Thoracic aorta (tissue), 2 donors: ENCODE measurements at regions not wholly inside any gene's neighbourhood (a gene's known extent, or its start where the extent isn't known, plus 50 kb on each side); places are given as distances from the start of the nearest gene placed in this dataset.
A peak's percentile ranks its signal among the peaks of the same experiment; 100 is the strongest.

Source experiments
- ATAC-seq: fragments of 150-250 bp; one replicate; pipeline ENCODE4 v1.8.0; 2017; ENCODE audit warnings: low read depth; ENCODE audit not compliant: insufficient number of reproducible peaks, low FRiP score
- DNase-seq: peaks from one replicate; pipeline ENCODE4 v3.0.0-alpha.2; 2020; ENCODE audit warnings: low spot score
- H3K27ac ChIP-seq, 2 donors: fragments of 200-600 bp; sonication (generic); 1 replicate in 1 of 2; 2 replicates in 1 of 2; pipeline ENCODE4 v1.5.1; 2016; ENCODE audit warnings: mild to moderate bottlenecking in 2 of 2, moderate library complexity in 2 of 2
- H3K27me3 ChIP-seq: fragments of 200-600 bp; sonication (generic); replicated peaks from 2 replicates; pipeline ENCODE4 v1.6.0; 2016; ENCODE audit warnings: mild to moderate bottlenecking; ENCODE audit not compliant: insufficient read depth
- H3K36me3 ChIP-seq: fragments of 200-600 bp; sonication (generic); one replicate; pipeline ENCODE4 v1.5.1; 2016
- H3K4me1 ChIP-seq, 2 donors: fragments of 200-600 bp; sonication (generic); 1 replicate in 1 of 2; 2 replicates in 1 of 2; pipeline versions ENCODE4 v1.5.1 to v1.6.0; 2016; ENCODE audit warnings: low read depth in 2 of 2, mild to moderate bottlenecking in 1 of 2; ENCODE audit not compliant: control insufficient read depth in 1 of 2
- H3K4me3 ChIP-seq: fragments of 200-600 bp; sonication (generic); 2 replicates; pipeline ENCODE4 v1.5.1; 2016; ENCODE audit warnings: mild to moderate bottlenecking
- H3K9me3 ChIP-seq: fragments of 200-600 bp; sonication (generic); 2 replicates; pipeline ENCODE4 v1.5.1; 2016
- TF ChIP-seq, protein P1 (sequence below): fragments of 200-600 bp; sonication (generic); IDR thresholded peaks from one replicate; pipeline ENCODE4 v1.5.1; 2019; ENCODE audit warnings: antibody characterized with exemption

DNA sequence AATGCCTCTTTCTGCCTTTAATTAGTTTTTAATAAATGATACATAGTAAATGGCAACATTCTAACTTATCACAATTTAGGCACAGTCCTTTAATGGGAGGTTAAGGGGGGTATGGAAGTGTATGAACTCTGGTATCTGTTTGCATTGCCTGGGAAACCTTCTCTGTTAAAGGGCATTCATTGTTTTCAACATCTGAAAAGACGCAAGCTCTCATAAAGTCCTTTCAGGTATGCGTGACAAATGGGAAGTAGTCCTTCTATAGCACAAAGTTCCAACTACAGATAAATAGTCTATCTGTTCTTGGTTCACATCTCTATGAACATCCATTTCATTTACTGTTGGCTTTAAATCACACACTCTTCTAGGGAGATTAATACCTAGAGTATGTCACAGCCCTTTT, 298.0 kb upstream of the PMFBP1 start:
- H3K9me3 ChIP-seq = no peaks in the 10 kb centered on the region
- TF ChIP-seq, protein P1, sequence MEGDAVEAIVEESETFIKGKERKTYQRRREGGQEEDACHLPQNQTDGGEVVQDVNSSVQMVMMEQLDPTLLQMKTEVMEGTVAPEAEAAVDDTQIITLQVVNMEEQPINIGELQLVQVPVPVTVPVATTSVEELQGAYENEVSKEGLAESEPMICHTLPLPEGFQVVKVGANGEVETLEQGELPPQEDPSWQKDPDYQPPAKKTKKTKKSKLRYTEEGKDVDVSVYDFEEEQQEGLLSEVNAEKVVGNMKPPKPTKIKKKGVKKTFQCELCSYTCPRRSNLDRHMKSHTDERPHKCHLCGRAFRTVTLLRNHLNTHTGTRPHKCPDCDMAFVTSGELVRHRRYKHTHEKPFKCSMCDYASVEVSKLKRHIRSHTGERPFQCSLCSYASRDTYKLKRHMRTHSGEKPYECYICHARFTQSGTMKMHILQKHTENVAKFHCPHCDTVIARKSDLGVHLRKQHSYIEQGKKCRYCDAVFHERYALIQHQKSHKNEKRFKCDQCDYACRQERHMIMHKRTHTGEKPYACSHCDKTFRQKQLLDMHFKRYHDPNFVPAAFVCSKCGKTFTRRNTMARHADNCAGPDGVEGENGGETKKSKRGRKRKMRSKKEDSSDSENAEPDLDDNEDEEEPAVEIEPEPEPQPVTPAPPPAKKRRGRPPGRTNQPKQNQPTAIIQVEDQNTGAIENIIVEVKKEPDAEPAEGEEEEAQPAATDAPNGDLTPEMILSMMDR = no peak
- no peak for DNase-seq
- no peak for ATAC-seq
- no peaks in the 10 kb centered on the region for H3K36me3 ChIP-seq
- no peaks in the 10 kb centered on the region for H3K27me3 ChIP-seq
- H3K27ac ChIP-seq = no peak overlapping the region
- no peak overlapping the region for H3K4me3 ChIP-seq
- H3K4me1 ChIP-seq = no peaks in the 10 kb centered on the region

DNA sequence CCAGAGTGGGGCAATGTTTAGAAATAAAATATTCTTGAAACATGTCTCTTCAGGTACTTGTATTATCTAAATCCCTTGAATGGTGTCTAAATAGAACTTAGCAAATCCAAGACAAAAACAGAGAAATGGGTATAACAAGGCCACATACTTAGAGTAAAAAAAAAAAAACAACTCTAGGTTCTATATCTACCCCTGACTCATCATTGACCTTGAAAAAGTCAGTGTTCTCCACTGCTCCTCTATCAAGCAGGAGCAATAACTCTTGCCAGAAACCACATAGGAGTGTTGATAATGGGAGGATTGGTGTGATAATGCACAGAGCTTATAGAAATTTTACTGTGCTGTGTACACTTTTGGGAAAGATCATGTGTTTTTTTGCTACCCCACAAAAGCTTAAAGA, 296.6 kb upstream of the PMFBP1 start:
- DNase-seq (no peak), ATAC-seq (no peak)
- no peaks in the 10 kb centered on the region for H3K4me1 ChIP-seq
- H3K27ac ChIP-seq = no peak overlapping the region
- H3K4me3 ChIP-seq = no peak overlapping the region
- no peaks in the 10 kb centered on the region for H3K36me3 ChIP-seq
- no peaks in the 10 kb centered on the region for H3K27me3 ChIP-seq
- TF ChIP-seq, protein P1 = no peak
- H3K9me3 ChIP-seq = no peaks in the 10 kb centered on the region

DNA sequence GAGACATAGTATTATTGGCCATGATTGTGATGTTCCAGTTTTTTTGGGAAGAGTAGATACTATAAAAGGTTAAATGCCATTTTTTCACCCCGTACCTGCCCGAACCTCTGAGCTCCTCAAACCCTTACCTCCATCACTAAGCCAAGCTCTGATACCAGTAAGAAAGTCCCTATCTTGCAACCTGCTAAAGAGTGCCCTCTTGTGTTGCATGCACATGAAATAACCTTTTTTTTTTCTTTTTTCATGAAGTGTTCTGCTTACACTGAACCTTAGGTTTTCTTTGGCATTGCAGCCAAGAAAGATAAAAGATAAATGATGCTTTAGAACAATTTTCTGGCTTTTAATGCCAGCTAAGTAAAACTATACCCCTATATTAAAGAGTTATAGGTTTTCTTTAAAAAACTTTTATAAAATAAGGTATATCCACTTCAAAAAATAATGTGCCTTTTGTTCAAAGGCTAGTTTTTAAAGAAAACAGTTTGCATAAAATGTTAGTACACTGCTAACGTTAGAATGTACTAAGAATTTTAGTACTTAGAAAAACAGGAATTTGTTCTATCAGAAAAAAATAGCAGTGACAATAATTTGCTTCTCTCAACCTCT, 295.3 kb upstream of the PMFBP1 start:
- Histone ChIP-seq H3K27me3 (no peaks in the 10 kb centered on the region), H3K9me3 (no peaks in the 10 kb centered on the region), H3K4me3 (no peak overlapping the region), H3K27ac (no peak overlapping the region), H3K36me3 (no peaks in the 10 kb centered on the region), H3K4me1 (no peaks in the 10 kb centered on the region)
- TF ChIP-seq, protein P1 = peak; percentile 30
- ATAC-seq (no peak), DNase-seq (no peak)

DNA sequence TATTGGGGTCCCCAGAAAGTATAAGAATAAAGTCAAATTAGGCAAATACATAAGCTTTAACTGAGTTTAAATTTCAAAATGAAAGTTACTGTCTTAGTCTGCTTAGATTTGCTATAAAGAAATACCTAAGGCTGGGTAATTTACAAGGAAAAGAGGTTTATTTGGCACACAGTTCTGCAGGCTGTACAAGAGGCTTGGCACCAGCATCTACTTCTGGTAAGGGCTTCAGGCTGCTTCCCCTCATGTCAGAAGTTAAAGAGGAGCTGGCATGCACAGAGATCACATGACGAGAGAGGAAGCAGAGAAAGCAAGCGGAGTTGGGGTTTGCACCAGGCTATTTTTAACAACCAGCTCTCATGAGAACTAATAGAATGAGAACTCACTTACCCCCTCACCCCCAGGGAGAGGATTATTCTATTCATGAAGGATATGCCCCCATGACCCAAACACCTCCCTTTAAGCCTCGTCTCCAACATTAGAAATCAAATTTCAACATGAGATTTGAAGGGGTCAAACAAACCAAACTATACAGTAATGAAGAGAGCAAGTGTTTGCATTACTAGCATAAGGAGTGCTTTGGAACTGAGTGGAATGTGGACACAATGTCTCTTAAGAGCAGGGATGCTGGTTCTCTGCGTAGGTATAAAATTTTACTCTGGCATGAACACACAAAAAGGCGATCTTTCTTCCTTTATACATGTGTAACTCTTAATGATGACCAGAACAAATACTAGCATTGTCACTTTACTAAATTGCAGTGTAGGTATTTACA, 292.8 kb upstream of the PMFBP1 start:
- H3K4me1 ChIP-seq = no peaks in the 10 kb centered on the region

DNA sequence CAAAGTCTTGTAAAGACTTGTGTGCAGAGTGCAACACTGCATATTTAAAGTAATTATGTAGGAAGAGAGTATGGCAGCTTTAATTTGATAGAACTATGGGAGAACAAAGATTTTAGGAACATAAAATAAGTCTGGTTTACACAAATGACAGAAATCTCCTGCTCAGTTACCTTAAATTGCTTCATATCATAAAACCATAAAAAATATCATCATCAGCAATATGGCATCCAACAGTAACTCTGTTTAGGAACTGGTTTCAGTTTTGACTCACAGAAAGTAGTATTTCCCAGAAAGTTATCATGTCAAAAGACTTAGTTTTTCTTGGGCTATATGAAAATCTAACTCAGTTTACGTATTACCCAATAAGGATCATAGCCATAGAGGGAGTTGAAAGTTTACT, 292.1 kb upstream of the PMFBP1 start:
- Histone ChIP-seq H3K4me1 (no peaks in the 10 kb centered on the region), H3K9me3 (no peaks in the 10 kb centered on the region), H3K36me3 (no peaks in the 10 kb centered on the region), H3K27me3 (no peaks in the 10 kb centered on the region), H3K27ac (no peak overlapping the region), H3K4me3 (no peak overlapping the region)
- ATAC-seq = no peak
- DNase-seq = no peak
- TF ChIP-seq, protein P1 = no peak

More for the DNA sequence above, 292.8 kb upstream of the PMFBP1 start:
- ATAC-seq (no peak), DNase-seq (no peak)
- no peak overlapping the region for H3K27ac ChIP-seq
- TF ChIP-seq, protein P1 = no peak
- no peaks in the 10 kb centered on the region for H3K27me3 ChIP-seq
- H3K36me3 ChIP-seq = no peaks in the 10 kb centered on the region
- H3K9me3 ChIP-seq = no peaks in the 10 kb centered on the region
- no peak overlapping the region for H3K4me3 ChIP-seq
